HepG2 (cell line): ENCODE measurements at regions not wholly inside any gene's neighbourhood (a gene's known extent, or its start where the extent isn't known, plus 50 kb on each side); places are given as distances from the start of the nearest gene placed in this dataset.
"Not testable (repeated sequence)": the region's sequence is repeated elsewhere in the genome, so short reads cannot be mapped to it uniquely, and the experiment has no call there.

ENCODE experiments used
- ATAC-seq: fragments of 200-7000 bp; cut with Tn5 transposase; 3 replicates; pipeline ENCODE4 v1.9.1; 2020; ENCODE audit warnings: mild to moderate bottlenecking, moderate library complexity
- BruUV-seq: library from RNA; stranded (reverse); fragments of 400-500 nt; replicated peaks from 2 replicates; lab custom pipeline; 2021; lab: Mats Ljungman, UMichigan
- CTCF ChIA-PET: fragments of 300-600 bp; formaldehyde crosslinking; extraction: SDS; loops from one replicate; lab custom pipeline; 2021; ENCODE audit warnings: low total read pairs, inconsistent platforms, low intra/inter-chr PET ratio; lab: Yijun Ruan, JAX
- POLR2A ChIA-PET: fragments of 350-600 bp; sonication (Branson Sonifier 250); formaldehyde crosslinking; loops from one replicate; lab custom pipeline; 2020; ENCODE audit warnings: antibody characterized with exemption, inconsistent platforms; lab: Yijun Ruan, JAX
- DNase-seq: peaks from one replicate; pipeline ENCODE4 v3.0.0-alpha.2; 2015; ENCODE audit warnings: low spot score
- FAIRE-seq: peaks from 3 replicates; lab custom pipeline; 2011; peaks lifted over from hg19 to GRCh38; lab: Jason Lieb, UNC
- H2AFZ ChIP-seq: one replicate; pipeline ENCODE4 v1.6.1; 2011; ENCODE audit warnings: low read length, inconsistent platforms
- H3K27ac ChIP-seq: fragments of 300-600 bp; 3 replicates; pipeline ENCODE4 v1.8.0; 2011; ENCODE audit warnings: mixed run types, mild to moderate bottlenecking, mixed read lengths, low read length, inconsistent platforms; ENCODE audit not compliant: insufficient read depth; ENCODE audit errors: extremely low read length
- H3K27me3 ChIP-seq, 2 experiments: fragments of 200-600 bp in 1 of 2; 2 replicates in 1 of 2; 3 replicates in 1 of 2; pipeline versions ENCODE4 v1.6.0 to v1.8.0; 2011; ENCODE audit warnings: low read length in 2 of 2, mild to moderate bottlenecking in 2 of 2, moderate library complexity in 2 of 2, inconsistent platforms in 1 of 2; ENCODE audit not compliant: insufficient read depth in 2 of 2, control insufficient read depth in 1 of 2
- H3K36me3 ChIP-seq, 2 experiments: fragments of 200-600 bp in 1 of 2; replicated peaks in 1 of 2; 2 replicates in 1 of 2; 3 replicates in 1 of 2; pipeline versions ENCODE4 v1.5.1 to v1.8.0; 2011; ENCODE audit warnings: low read length in 2 of 2, inconsistent platforms in 1 of 2; ENCODE audit not compliant: insufficient read depth in 2 of 2, control insufficient read depth in 1 of 2
- H3K4me1 ChIP-seq: 2 replicates; pipeline ENCODE4 v1.5.1; 2012; ENCODE audit warnings: low read length, inconsistent platforms; ENCODE audit not compliant: insufficient read depth
- H3K4me2 ChIP-seq: 2 replicates; pipeline ENCODE4 v1.6.0; 2011; ENCODE audit warnings: low read depth, low read length, inconsistent platforms
- H3K4me3 ChIP-seq, 3 experiments: fragments of 200-600 bp in 1 of 3; sonication (generic), shearing (Covaris generic) in 1 of 3; replicated peaks in 1 of 3; 2 replicates each; pipeline ENCODE4 v1.5.1; 2011 to 2016; ENCODE audit warnings: low read length in 3 of 3, inconsistent platforms in 2 of 3, low read depth in 2 of 3, mild to moderate bottlenecking in 2 of 3, control low read depth in 1 of 3, mixed read lengths in 1 of 3; ENCODE audit not compliant: insufficient read depth in 1 of 3
- H3K79me2 ChIP-seq: one replicate; pipeline ENCODE4 v1.6.1; 2011; ENCODE audit warnings: low read length, inconsistent platforms; ENCODE audit not compliant: insufficient read depth
- H3K9ac ChIP-seq: 2 replicates; pipeline ENCODE4 v1.6.0; 2011; ENCODE audit warnings: mild to moderate bottlenecking, low read depth, low read length, inconsistent platforms; ENCODE audit not compliant: insufficient read depth
- H3K9me3 ChIP-seq: 2 replicates; pipeline ENCODE4 v1.5.1; 2012; ENCODE audit warnings: mild to moderate bottlenecking, low read length
- H4K20me1 ChIP-seq: 2 replicates; pipeline ENCODE4 v1.6.0; 2011; ENCODE audit warnings: inconsistent platforms, mild to moderate bottlenecking, low read length, moderate library complexity; ENCODE audit not compliant: insufficient read depth
- HNRNPH1 ChIP-seq: fragments of 200-400 bp; formaldehyde crosslinking; optimal IDR thresholded peaks from 2 replicates; pipeline ENCODE3; 2017; ENCODE audit warnings: mild to moderate bottlenecking, low read depth, low read length
- IKZF4 ChIP-seq: sonication (generic); formaldehyde crosslinking; IDR thresholded peaks from 2 replicates; pipeline ENCODE4 v1.5.1; 2020; ENCODE audit warnings: borderline replicate concordance, mild to moderate bottlenecking, low read depth, missing genetic modification reagents; ENCODE audit errors: not compliant biosample characterization
- IRX3 ChIP-seq: sonication (generic); formaldehyde crosslinking; IDR thresholded peaks from 2 replicates; pipeline ENCODE4 v1.8.1; 2023; ENCODE audit warnings: mild to moderate bottlenecking, low read depth, missing genetic modification reagents, borderline replicate concordance
- KLF15 ChIP-seq: sonication (generic); formaldehyde crosslinking; IDR thresholded peaks from 2 replicates; pipeline ENCODE4 v1.8.1; 2023; ENCODE audit warnings: borderline replicate concordance, mild to moderate bottlenecking, inconsistent platforms, missing genetic modification reagents, mixed read lengths
- TOE1 ChIP-seq: sonication (generic); formaldehyde crosslinking; IDR thresholded peaks from 2 replicates; pipeline ENCODE4 v1.4.0; 2020; ENCODE audit warnings: mild to moderate bottlenecking, missing genetic modification reagents
- ZKSCAN8 ChIP-seq: IDR thresholded peaks from 2 replicates; pipeline ENCODE4 v1.6.1; 2016; ENCODE audit warnings: borderline replicate concordance, missing genetic modification reagents, missing compliant biosample characterization
- ZNF274 ChIP-seq: sonication (generic); formaldehyde crosslinking; IDR thresholded peaks from 2 replicates; pipeline ENCODE4 v1.5.1; 2020; ENCODE audit warnings: mild to moderate bottlenecking, missing genetic modification reagents
- ZNF543 ChIP-seq: sonication (generic); formaldehyde crosslinking; IDR thresholded peaks from 2 replicates; pipeline ENCODE4 v1.4.0; 2020; ENCODE audit warnings: mild to moderate bottlenecking, missing genetic modification reagents
- WGBS: methylation state at CpG from one replicate; pipeline ENCODE4 v1.1.6; 2017; ENCODE audit warnings: low lambda C conversion rate; 5-methylcytosine and 5-hydroxymethylcytosine counted together
- in situ Hi-C: cut with HindIII; loops from 2 replicates; pipeline ENCODE4 v1.10.0; 2017; ENCODE audit warnings: low pct_unique_long_range_greater_than_20kb; ENCODE audit not compliant: extremely low pct_ligation_motif_present
- intact Hi-C: fragments of 100-400 bp; cut with micrococcal nuclease; formaldehyde crosslinking; loops from one replicate; pipeline ENCODE4 v1.10.0; 2022; ENCODE audit not compliant: unreplicated experiment
- TF ChIP-seq, protein P1 (sequence below): sonication (generic); formaldehyde crosslinking; IDR thresholded peaks from 2 replicates; pipeline ENCODE4 v1.5.1; 2020; ENCODE audit warnings: mild to moderate bottlenecking, missing genetic modification reagents, borderline replicate concordance

DNA sequence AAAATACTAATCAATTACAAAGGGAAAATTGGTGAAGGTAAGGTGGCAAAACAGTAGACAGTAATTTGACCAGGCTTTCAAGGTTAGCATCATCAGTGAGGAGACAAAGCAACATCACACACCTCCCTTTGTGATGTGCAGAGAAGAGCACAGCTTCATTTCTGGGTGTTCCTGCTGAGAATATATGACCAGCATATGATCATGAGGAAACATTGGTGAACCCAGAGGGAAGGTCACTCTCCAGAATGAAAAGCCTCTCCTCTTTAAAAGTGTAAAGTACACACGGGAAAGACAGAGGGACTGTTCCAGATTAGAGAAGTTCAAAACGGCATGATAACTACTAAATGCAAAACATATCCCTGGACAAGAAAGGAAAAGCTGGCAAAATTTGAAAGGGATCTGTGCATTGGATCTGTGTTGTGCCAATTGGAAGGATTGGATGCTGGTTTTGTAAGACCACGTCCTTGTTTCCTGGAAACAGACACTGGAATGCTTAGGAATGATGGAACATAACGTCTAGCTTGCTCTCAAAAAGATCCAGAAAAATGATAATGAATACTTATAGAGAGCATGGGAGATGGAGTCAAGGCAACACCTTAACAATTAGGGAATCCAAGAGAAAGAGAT, 80.6 kb upstream of the MITF start (continued):
- TF ChIP-seq IKZF4 (no peak), ZNF543 (no peak), TOE1 (CRISPR knock-in tag) (no peak), IRX3 (CRISPR knock-in tag) (no peak), ZKSCAN8 (CRISPR knock-in tag) (no peak), ZNF274 (CRISPR knock-in tag) (no peak), HNRNPH1 (no peak), KLF15 (CRISPR knock-in tag) (no peak)
- TF ChIP-seq, protein P1, sequence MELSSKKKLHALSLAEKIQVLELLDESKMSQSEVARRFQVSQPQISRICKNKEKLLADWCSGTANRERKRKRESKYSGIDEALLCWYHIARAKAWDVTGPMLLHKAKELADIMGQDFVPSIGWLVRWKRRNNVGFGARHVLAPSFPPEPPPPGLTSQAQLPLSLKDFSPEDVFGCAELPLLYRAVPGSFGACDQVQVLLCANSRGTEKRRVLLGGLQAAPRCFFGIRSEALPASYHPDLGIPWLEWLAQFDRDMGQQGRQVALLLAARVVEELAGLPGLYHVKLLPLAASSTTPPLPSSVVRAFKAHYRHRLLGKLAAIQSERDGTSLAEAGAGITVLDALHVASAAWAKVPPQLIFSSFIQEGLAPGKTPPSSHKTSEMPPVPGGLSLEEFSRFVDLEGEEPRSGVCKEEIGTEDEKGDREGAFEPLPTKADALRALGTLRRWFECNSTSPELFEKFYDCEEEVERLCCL (CRISPR knock-in tag) = no peak

DNA sequence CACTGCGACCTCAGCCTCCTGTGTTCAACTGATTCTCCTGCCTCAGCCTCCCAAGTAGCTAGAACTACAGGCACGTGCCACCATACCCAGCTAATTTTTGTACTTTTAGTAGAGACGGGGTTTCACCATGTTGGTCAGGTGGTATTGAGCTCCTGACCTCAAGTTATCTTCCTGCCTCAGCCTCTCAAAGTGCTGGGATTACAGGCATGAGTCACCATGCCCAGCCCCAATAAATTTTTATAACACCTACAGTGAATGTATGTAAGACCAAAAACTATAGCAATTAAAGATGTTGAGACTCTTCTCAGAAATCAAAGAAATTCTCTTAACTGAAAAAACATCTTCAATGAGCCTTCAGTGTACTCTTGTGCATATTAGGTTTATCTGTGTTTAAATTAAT, 82.2 kb upstream of the MITF start:
- intact Hi-C loops, H3K27ac ChIP-seq, H3K79me2 ChIP-seq, H3K27me3 ChIP-seq, H2AFZ ChIP-seq, H3K4me3 ChIP-seq, BruUV-seq, H3K36me3 ChIP-seq, ATAC-seq, H3K4me1 ChIP-seq, H3K9me3 ChIP-seq, FAIRE-seq, H3K4me2 ChIP-seq, H4K20me1 ChIP-seq, POLR2A ChIA-PET, H3K9ac ChIP-seq, DNase-seq, CTCF ChIA-PET: not testable (repeated sequence)
- in situ Hi-C loops = loop anchor here (25.0 kb wide), 1 partner anchor 545 kb away; the partner anchor contains the start of gene LMOD3
- 0% methylated on average over 3 of the region's 3 CpGs for WGBS
